ENCODE measurements at regions not wholly inside any gene's neighbourhood (a gene's known extent, or its start where the extent isn't known, plus 50 kb on each side); places are given as distances from the start of the nearest gene placed in this dataset.

DNA sequence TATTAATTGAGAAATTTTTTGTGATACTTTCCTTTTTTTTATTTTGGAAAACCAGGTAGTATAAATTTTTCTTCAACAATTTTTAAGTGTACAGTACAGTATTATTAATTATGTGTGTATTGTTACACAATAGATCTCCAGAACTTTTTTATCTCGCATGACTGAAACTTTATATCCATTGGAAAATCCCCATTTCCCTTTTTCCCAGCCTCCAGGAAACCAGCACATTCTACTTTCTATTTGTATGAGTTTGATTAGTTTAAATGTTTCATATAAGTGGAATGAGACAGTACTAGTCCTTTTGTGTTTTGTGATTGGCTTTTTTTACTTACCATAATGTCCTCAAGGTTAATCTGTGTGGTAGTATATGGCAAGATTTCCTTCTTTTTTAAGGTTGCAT lies 399.5 kb upstream of the ARGLU1 start:
- H3K36me3 ChIP-seq = no peaks in the 10 kb centered on the region

DNA sequence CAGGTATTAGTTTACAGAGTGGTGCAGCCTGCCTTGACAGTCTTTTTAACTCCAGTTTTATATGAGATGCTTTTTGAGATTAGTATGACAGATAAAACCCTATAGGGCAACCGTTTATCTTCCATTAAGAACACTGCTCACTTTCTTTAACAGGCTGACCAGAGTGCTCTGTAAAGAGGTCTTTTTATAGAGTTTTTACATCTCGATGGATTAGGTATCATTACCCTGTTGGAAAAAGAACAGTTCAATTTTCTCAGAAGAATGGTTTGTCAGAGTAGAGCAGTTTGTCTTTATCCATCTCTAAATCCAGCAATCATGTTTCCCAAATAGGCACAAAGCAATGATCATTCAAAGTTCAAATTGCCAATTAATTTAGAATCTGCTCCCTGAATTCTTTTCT lies 395.2 kb upstream of the ARGLU1 start:
- DNase-seq (ENCODE audit: low spot score) = no peak
- Histone ChIP-seq H3K36me3 (no peaks in the 10 kb centered on the region), H3K27ac (no peak overlapping the region), H3K4me1 (no peaks in the 10 kb centered on the region), H3K9me3 (no peaks in the 10 kb centered on the region), H3K27me3 (no peaks in the 10 kb centered on the region), H3K4me3 (no peak overlapping the region)
- TF ChIP-seq, protein P1, sequence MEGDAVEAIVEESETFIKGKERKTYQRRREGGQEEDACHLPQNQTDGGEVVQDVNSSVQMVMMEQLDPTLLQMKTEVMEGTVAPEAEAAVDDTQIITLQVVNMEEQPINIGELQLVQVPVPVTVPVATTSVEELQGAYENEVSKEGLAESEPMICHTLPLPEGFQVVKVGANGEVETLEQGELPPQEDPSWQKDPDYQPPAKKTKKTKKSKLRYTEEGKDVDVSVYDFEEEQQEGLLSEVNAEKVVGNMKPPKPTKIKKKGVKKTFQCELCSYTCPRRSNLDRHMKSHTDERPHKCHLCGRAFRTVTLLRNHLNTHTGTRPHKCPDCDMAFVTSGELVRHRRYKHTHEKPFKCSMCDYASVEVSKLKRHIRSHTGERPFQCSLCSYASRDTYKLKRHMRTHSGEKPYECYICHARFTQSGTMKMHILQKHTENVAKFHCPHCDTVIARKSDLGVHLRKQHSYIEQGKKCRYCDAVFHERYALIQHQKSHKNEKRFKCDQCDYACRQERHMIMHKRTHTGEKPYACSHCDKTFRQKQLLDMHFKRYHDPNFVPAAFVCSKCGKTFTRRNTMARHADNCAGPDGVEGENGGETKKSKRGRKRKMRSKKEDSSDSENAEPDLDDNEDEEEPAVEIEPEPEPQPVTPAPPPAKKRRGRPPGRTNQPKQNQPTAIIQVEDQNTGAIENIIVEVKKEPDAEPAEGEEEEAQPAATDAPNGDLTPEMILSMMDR (IDR thresholded peaks at IDR 0.05) = no peak

More for the DNA sequence above, 399.5 kb upstream of the ARGLU1 start:
- DNase-seq (ENCODE audit: low spot score) = no peak
- Histone ChIP-seq H3K9me3 (no peaks in the 10 kb centered on the region), H3K27me3 (no peaks in the 10 kb centered on the region), H3K27ac (no peak overlapping the region), H3K4me1 (no peaks in the 10 kb centered on the region), H3K4me3 (no peak overlapping the region)
- TF ChIP-seq, protein P1 (IDR thresholded peaks at IDR 0.05) = no peak

DNA sequence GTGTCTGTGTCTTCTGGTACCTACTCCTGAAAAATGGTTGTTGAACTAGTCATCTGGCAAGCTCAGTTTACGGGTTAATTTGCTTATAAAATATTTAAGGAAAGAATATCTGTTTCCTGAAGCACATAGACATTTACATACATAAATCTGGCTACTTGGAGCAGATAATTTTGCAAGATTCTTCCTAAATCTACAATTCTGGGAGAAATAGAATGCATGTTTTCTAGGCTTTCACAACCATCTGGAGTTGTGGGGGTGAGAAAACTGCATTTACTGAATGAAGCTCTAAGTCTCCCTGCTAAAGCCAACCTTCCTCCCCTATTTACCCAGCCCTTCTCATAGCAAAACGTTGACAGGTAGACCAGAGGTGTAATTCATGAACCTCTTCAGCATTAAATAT lies 393.7 kb upstream of the ARGLU1 start:
- TF ChIP-seq, protein P1 (IDR thresholded peaks at IDR 0.05) = no peak
- Histone ChIP-seq H3K27ac (no peak overlapping the region), H3K4me1 (no peaks in the 10 kb centered on the region), H3K36me3 (no peaks in the 10 kb centered on the region), H3K4me3 (no peak overlapping the region), H3K27me3 (no peaks in the 10 kb centered on the region), H3K9me3 (no peaks in the 10 kb centered on the region)
- DNase-seq (ENCODE audit: low spot score) = no peak

DNA sequence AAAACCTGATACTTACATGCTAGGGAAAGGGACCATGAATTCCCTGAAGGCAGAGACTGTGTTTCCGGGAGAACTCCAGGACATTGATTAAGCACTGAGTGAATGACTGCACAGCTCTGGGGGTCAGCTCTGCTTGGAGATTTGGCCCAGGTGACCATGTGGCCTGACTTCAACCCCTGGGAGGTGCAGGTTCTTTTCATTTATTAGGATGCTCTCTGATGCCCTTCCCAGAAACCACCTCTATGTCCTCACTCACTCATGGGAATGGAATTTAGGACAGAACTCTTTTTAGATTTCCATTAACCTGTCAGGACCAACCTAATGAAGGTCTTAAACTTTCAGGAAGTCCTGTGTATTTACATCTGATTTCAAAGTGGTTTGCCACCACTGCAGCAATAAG lies 393.3 kb upstream of the ARGLU1 start:
- no peaks in the 10 kb centered on the region for H3K27me3 ChIP-seq
- no peaks in the 10 kb centered on the region for H3K9me3 ChIP-seq
- TF ChIP-seq, protein P1 (IDR thresholded peaks at IDR 0.05) = no peak
- no peaks in the 10 kb centered on the region for H3K4me1 ChIP-seq
- no peaks in the 10 kb centered on the region for H3K36me3 ChIP-seq
- no peak overlapping the region for H3K4me3 ChIP-seq
- H3K27ac ChIP-seq = no peak overlapping the region
- DNase-seq (ENCODE audit: low spot score) = no peak

DNA sequence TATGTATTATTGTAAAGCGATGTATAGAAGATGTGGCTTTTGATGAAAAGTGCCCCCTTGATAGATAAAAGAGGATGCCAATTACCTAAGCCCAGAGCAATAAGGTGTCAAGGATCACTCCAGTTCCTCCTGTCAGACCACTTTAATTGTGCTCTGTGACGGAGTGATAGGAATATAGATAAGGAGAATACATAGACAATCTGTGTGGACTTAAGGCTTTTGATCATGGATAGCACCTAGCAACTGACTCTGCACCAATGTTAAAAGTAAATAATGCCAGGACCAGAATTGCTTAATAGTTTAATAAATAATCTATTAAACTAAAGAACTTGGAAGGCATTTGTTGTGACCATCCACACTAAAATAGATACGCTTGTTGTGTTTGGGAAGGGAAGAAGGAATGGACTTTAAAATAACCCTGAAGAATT lies 390.7 kb upstream of the ARGLU1 start:
- TF ChIP-seq, protein P1 (IDR thresholded peaks at IDR 0.05) = no peak
- H3K4me3 ChIP-seq = no peak overlapping the region
- peaks cover 0 to 4% of the 10 kb centered on the region in 2 donors for H3K9me3 ChIP-seq
- H3K4me1 ChIP-seq = no peaks in the 10 kb centered on the region
- no peak overlapping the region for H3K27ac ChIP-seq
- H3K36me3 ChIP-seq = no peaks in the 10 kb centered on the region
- DNase-seq (ENCODE audit: low spot score) = no peak
- H3K27me3 ChIP-seq = no peaks in the 10 kb centered on the region

DNA sequence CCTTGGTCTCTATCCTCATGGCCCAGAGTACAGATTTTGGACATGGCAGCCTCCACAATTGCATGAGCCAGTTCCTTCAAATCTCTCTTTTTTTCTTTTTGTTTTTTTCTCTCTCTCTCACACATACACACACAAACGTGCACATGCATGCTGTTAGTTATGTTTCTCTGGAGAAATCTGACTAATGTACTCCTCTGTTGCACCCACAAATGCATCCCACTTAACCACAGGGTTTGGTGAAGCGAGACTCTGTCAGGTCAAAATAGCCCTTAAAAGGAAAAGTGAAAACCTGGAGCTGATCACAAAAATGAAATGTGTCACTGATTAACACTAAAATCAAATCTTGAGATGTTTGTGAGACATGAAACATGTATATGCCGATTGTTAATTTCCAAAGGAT lies 374.6 kb upstream of the ARGLU1 start:
- Histone ChIP-seq H3K27ac (no peak overlapping the region), H3K4me3 (no peak overlapping the region), H3K9me3 (no peaks in the 10 kb centered on the region), H3K36me3 (no peaks in the 10 kb centered on the region), H3K4me1 (no peaks in the 10 kb centered on the region), H3K27me3 (no peaks in the 10 kb centered on the region)
- DNase-seq (ENCODE audit: low spot score) = no peak
- TF ChIP-seq, protein P1 (IDR thresholded peaks at IDR 0.05) = no peak
